Choroid plexus epithelial cell (primary cell): ENCODE measurements at regions not wholly inside any gene's neighbourhood (a gene's known extent, or its start where the extent isn't known, plus 50 kb on each side); places are given as distances from the start of the nearest gene placed in this dataset.

ENCODE experiments used
- DNase-seq: peaks from one replicate; pipeline ENCODE4 v3.0.0-alpha.2; 2010; ENCODE audit warnings: low read depth
- H3K4me3 ChIP-seq: 2 replicates; pipeline ENCODE4 v1.5.1; 2011; ENCODE audit warnings: low read depth, mild to moderate bottlenecking, control low read depth, low read length, moderate library complexity
- CTCF ChIP-seq: conservative IDR thresholded peaks from 2 replicates; pipeline ENCODE4 v1.5.1; 2011; ENCODE audit warnings: low read depth, mild to moderate bottlenecking, control low read depth, inconsistent platforms, low read length, moderate library complexity

- no peak for TF ChIP-seq CTCF
- DNase-seq, result no peak
- H3K4me3 ChIP-seq, result no peak overlapping the region
These were observed 476.5 kb upstream of the TBX3 start for GRCh38 chr12:115160271-115161128.

GRCh38 chr12:115158816-115159215 is 474.8 kb upstream of the TBX3 start:
- no peak overlapping the region for H3K4me3 ChIP-seq
- no peak for DNase-seq
- TF ChIP-seq CTCF, result no peak

GRCh38 chr12:115155665-115156645 is 472.0 kb upstream of the TBX3 start:
- no peak overlapping the region for H3K4me3 ChIP-seq
- TF ChIP-seq CTCF, result no peak
- peak; percentile 77 for DNase-seq

GRCh38 chr12:115149685-115150378 is 465.9 kb upstream of the TBX3 start:
- TF ChIP-seq CTCF, result no peak
- H3K4me3 ChIP-seq, result no peak overlapping the region
- peak; percentile 73 for DNase-seq

GRCh38 chr12:115149279-115149678 is 465.3 kb upstream of the TBX3 start:
- TF ChIP-seq CTCF, result no peak
- no peak for DNase-seq

GRCh38 chr12:115147916-115148315 is 463.9 kb upstream of the TBX3 start:
- no peak overlapping the region for H3K4me3 ChIP-seq
- peak; percentile 16 for DNase-seq
- no peak for TF ChIP-seq CTCF

More at GRCh38 chr12:115149279-115149678, 465.3 kb upstream of the TBX3 start:
- no peak overlapping the region for H3K4me3 ChIP-seq
